ENCODE measurements at regions not wholly inside any gene's neighbourhood (a gene's known extent, or its start where the extent isn't known, plus 50 kb on each side); places are given as distances from the start of the nearest gene placed in this dataset.

GRCh38 chr6:40782355-40782754 lies 195.2 kb upstream of the LRFN2 start:
- no peak for TF ChIP-seq CTCF (IDR thresholded peaks at IDR 0.05; ENCODE audit: insufficient read depth, low read depth, low read length, missing control alignments)
- no peak overlapping the region for H3K4me3 ChIP-seq (ENCODE audit: low read length)
- DNase-seq (ENCODE audit: low read depth), result no peak

GRCh38 chr6:40780637-40781036 lies 193.5 kb upstream of the LRFN2 start:
- TF ChIP-seq CTCF (IDR thresholded peaks at IDR 0.05; ENCODE audit: insufficient read depth, low read depth, low read length, missing control alignments), result no peak
- no peak overlapping the region for H3K4me3 ChIP-seq (ENCODE audit: low read length)
- no peak for DNase-seq (ENCODE audit: low read depth)

- DNase-seq (ENCODE audit: low read depth), result peak; percentile 51
- TF ChIP-seq CTCF (IDR thresholded peaks at IDR 0.05; ENCODE audit: insufficient read depth, low read depth, low read length, missing control alignments), result no peak
- no peak overlapping the region for H3K4me3 ChIP-seq (ENCODE audit: low read length)
Measured at GRCh38 chr6:40779409-40779808, 192.2 kb upstream of the LRFN2 start.

- H3K4me3 ChIP-seq (ENCODE audit: low read length), result no peak overlapping the region
- TF ChIP-seq CTCF (IDR thresholded peaks at IDR 0.05; ENCODE audit: insufficient read depth, low read depth, low read length, missing control alignments), result no peak
- no peak for DNase-seq (ENCODE audit: low read depth)
Measured at GRCh38 chr6:40778918-40779317, 191.8 kb upstream of the LRFN2 start.

- no peak for TF ChIP-seq CTCF (IDR thresholded peaks at IDR 0.05; ENCODE audit: insufficient read depth, low read depth, low read length, missing control alignments)
Measured at GRCh38 chr6:40778196-40778595, 191.0 kb upstream of the LRFN2 start.

GRCh38 chr6:40774932-40775331 lies 187.8 kb upstream of the LRFN2 start:
- DNase-seq (ENCODE audit: low read depth), result no peak
- TF ChIP-seq CTCF (IDR thresholded peaks at IDR 0.05; ENCODE audit: insufficient read depth, low read depth, low read length, missing control alignments), result no peak
- H3K4me3 ChIP-seq (ENCODE audit: low read length), result no peak overlapping the region

More at GRCh38 chr6:40778196-40778595, 191.0 kb upstream of the LRFN2 start:
- no peak overlapping the region for H3K4me3 ChIP-seq (ENCODE audit: low read length)
- DNase-seq (ENCODE audit: low read depth), result peak; percentile 41

- DNase-seq (ENCODE audit: low read depth), result no peak
- no peak overlapping the region for H3K4me3 ChIP-seq (ENCODE audit: low read length)
- TF ChIP-seq CTCF (IDR thresholded peaks at IDR 0.05; ENCODE audit: insufficient read depth, low read depth, low read length, missing control alignments), result no peak
Measured at GRCh38 chr6:40770794-40771193, 183.6 kb upstream of the LRFN2 start.
